ENCODE measurements at regions not wholly inside any gene's neighbourhood (a gene's known extent, or its start where the extent isn't known, plus 50 kb on each side); places are given as distances from the start of the nearest gene placed in this dataset.

DNA sequence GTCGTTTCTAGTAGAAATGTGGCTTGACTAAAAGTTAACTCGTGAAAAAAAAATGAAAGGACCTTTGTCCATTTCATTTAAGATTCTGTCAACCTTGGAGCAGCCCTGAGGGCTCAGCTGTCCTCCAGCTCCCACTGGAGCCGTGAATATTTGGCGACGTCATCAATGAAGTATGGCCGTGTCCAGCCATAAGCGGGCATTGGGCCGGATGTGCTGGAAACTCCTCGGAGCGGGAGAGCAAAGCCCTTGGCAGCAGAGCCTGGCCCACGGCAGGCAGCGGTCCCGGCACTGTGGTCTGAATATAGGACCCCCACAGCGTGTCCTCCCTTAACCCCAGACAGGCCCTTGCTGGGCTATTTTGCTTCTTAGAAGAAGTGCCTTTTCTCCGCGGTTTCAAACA lies 50.0 kb downstream of the JAKMIP3 start:
- POLR2A ChIA-PET: no interaction called here
- TF ChIP-seq LEF1 (IDR thresholded peaks at IDR 0.05; ENCODE audit: borderline replicate concordance): no peak
- no peak for TF ChIP-seq NFRKB (IDR thresholded peaks at IDR 0.05)
- no peak for TF ChIP-seq BHLHE40 (IDR thresholded peaks at IDR 0.05; ENCODE audit: borderline replicate concordance)
- TF ChIP-seq, protein P1, sequence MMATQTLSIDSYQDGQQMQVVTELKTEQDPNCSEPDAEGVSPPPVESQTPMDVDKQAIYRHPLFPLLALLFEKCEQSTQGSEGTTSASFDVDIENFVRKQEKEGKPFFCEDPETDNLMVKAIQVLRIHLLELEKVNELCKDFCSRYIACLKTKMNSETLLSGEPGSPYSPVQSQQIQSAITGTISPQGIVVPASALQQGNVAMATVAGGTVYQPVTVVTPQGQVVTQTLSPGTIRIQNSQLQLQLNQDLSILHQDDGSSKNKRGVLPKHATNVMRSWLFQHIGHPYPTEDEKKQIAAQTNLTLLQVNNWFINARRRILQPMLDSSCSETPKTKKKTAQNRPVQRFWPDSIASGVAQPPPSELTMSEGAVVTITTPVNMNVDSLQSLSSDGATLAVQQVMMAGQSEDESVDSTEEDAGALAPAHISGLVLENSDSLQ (IDR thresholded peaks at IDR 0.05): no peak
- TF ChIP-seq FOXA1 (IDR thresholded peaks at IDR 0.05): no peak
- no peak for TF ChIP-seq HDGF (IDR thresholded peaks at IDR 0.05; ENCODE audit: borderline replicate concordance)
- no peak for TF ChIP-seq FOXK2 (IDR thresholded peaks at IDR 0.05)
- TF ChIP-seq CTBP1 (IDR thresholded peaks at IDR 0.05; ENCODE audit: borderline replicate concordance): no peak
- TF ChIP-seq SP1 (IDR thresholded peaks at IDR 0.05): no peak
- no peak for TF ChIP-seq L3MBTL2 (conservative IDR thresholded peaks at IDR 0.05)
- no peak for TF ChIP-seq TARDBP (IDR thresholded peaks at IDR 0.05)
- TF ChIP-seq ELF4 (IDR thresholded peaks at IDR 0.05): no peak
- TF ChIP-seq ZNF384 (IDR thresholded peaks at IDR 0.05): no peak
- TF ChIP-seq FOXM1 (IDR thresholded peaks at IDR 0.05; ENCODE audit: borderline replicate concordance): no peak
- TF ChIP-seq ARNT (IDR thresholded peaks at IDR 0.05): no peak
- TF ChIP-seq SUZ12 (IDR thresholded peaks at IDR 0.05): no peak
- CTCF ChIA-PET: no interaction called here
- DNase-seq (ENCODE audit: extremely low spot score): no peak

DNA sequence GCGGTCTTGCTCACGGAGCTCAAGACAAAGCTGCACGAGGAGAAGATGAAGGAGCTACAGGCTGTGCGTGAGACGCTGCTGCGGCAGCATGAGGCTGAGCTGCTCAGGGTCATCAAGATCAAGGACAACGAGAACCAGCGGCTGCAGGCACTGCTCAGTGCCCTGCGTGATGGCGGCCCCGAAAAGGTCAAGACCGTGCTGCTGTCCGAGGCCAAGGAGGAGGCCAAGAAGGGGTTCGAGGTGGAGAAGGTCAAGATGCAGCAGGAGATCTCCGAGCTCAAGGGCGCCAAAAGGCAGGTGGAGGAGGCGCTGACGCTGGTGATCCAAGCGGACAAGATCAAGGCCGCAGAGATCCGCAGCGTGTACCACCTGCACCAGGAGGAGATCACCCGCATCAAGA lies 51.4 kb downstream of the JAKMIP3 start:
- ChIA-PET CTCF (no interaction called here), POLR2A (no interaction called here)
- no peak for DNase-seq (ENCODE audit: extremely low spot score)
- TF ChIP-seq L3MBTL2 (conservative IDR thresholded peaks at IDR 0.05): no peak
- TF ChIP-seq TARDBP (IDR thresholded peaks at IDR 0.05): no peak
- no peak for TF ChIP-seq ZNF384 (IDR thresholded peaks at IDR 0.05)
- no peak for TF ChIP-seq NFRKB (IDR thresholded peaks at IDR 0.05)
- TF ChIP-seq ELF4 (IDR thresholded peaks at IDR 0.05): no peak
- no peak for TF ChIP-seq HDGF (IDR thresholded peaks at IDR 0.05; ENCODE audit: borderline replicate concordance)
- TF ChIP-seq FOXK2 (IDR thresholded peaks at IDR 0.05): no peak
- TF ChIP-seq FOXM1 (IDR thresholded peaks at IDR 0.05; ENCODE audit: borderline replicate concordance): no peak

DNA sequence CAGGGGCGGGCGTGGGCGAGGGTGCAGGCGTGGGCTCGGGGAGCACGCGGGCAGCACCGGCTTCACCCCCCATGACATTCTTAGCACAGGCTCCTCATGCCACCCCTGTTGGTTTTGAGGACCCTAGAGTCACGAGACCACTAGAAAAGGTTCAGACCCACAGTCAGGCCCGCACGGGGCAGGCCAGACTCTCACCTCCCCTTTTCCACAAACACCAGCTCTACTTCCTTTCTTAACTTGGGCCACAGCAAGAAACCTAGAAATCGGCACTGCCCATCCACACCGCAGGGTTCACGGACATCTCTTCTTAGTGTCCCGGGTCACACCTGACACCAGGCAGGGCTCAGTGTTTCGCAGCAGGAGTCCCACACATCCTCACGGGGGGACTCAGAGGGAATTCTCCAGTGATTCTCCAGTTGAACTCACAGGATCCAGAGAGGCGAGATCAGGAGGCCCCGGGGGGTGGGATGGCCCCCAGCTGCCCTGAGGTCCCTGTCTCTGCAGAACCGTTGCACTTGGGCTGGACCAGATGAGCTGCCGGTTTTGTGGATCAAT lies 52.0 kb downstream of the JAKMIP3 start:
- ChIA-PET POLR2A (no interaction called here), CTCF (no interaction called here)
- no peak for DNase-seq (ENCODE audit: extremely low spot score)
- TF ChIP-seq ELF4 (IDR thresholded peaks at IDR 0.05) (no peak), L3MBTL2 (conservative IDR thresholded peaks at IDR 0.05) (no peak), TARDBP (IDR thresholded peaks at IDR 0.05) (no peak), ARNT (IDR thresholded peaks at IDR 0.05) (no peak), SUZ12 (IDR thresholded peaks at IDR 0.05) (no peak), SP1 (IDR thresholded peaks at IDR 0.05) (no peak), NFRKB (IDR thresholded peaks at IDR 0.05) (no peak), FOXK2 (IDR thresholded peaks at IDR 0.05) (no peak), BHLHE40 (IDR thresholded peaks at IDR 0.05; ENCODE audit: borderline replicate concordance) (no peak), CTBP1 (IDR thresholded peaks at IDR 0.05; ENCODE audit: borderline replicate concordance) (no peak), HDGF (IDR thresholded peaks at IDR 0.05; ENCODE audit: borderline replicate concordance) (no peak), FOXM1 (IDR thresholded peaks at IDR 0.05; ENCODE audit: borderline replicate concordance) (no peak), FOXA1 (IDR thresholded peaks at IDR 0.05) (no peak), LEF1 (IDR thresholded peaks at IDR 0.05; ENCODE audit: borderline replicate concordance) (no peak), ZNF384 (IDR thresholded peaks at IDR 0.05) (no peak)
- TF ChIP-seq, protein P1 (IDR thresholded peaks at IDR 0.05): no peak

DNA sequence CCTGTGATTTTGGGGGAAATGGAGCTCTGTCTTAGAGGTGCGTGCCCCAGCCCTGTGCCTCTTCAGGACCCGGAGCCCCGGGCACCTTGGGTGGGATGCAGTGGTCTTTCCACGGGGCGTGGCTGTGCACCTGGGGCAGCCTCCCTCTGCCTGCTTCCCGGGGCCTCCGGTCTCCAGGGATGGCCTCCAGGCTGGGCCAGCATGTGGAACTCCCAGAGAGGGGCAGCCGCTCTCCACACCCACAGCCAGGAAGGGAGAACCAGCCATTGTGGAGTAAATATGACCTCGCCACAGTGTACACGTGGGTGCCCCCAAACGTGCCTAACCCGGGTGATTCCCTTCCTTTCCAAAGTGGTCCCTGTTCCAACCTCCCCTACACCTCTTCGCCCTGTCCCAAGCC lies 52.6 kb downstream of the JAKMIP3 start:
- CTCF ChIA-PET: no interaction called here
- POLR2A ChIA-PET: no interaction called here

DNA sequence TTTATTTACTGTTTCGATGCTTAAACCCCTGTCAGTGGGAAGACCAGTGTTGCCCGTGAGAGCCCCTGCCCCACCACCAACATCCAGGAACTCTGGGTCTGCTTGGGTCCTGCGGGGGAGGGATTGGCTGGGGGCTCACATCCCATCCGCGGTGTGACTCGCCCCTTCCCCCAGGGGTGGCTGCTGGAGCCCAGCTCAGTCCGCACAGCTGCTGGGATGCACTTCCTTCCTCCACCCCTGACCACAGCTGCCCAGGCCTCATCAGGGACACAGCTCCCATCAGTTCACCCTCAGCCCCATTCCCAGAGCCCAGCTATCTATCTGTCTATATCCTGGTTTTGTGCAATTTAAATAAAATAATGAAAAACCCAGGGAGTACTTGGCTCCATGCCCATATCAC lies 54.5 kb downstream of the JAKMIP3 start:
- no peak for DNase-seq (ENCODE audit: extremely low spot score)
- POLR2A ChIA-PET: no interaction called here
- TF ChIP-seq FOXM1 (IDR thresholded peaks at IDR 0.05; ENCODE audit: borderline replicate concordance) (no peak), ELF4 (IDR thresholded peaks at IDR 0.05) (no peak), ZNF384 (IDR thresholded peaks at IDR 0.05) (no peak), CTBP1 (IDR thresholded peaks at IDR 0.05; ENCODE audit: borderline replicate concordance) (no peak)
- CTCF ChIA-PET: no interaction called here

More for the DNA sequence above, 52.6 kb downstream of the JAKMIP3 start:
- TF ChIP-seq SP1 (IDR thresholded peaks at IDR 0.05): no peak
- TF ChIP-seq ELF4 (IDR thresholded peaks at IDR 0.05): no peak
- TF ChIP-seq ARNT (IDR thresholded peaks at IDR 0.05): no peak
- TF ChIP-seq FOXK2 (IDR thresholded peaks at IDR 0.05): no peak
- no peak for TF ChIP-seq TARDBP (IDR thresholded peaks at IDR 0.05)
- no peak for TF ChIP-seq HDGF (IDR thresholded peaks at IDR 0.05; ENCODE audit: borderline replicate concordance)
- TF ChIP-seq FOXM1 (IDR thresholded peaks at IDR 0.05; ENCODE audit: borderline replicate concordance): no peak
- DNase-seq (ENCODE audit: extremely low spot score): no peak

DNA sequence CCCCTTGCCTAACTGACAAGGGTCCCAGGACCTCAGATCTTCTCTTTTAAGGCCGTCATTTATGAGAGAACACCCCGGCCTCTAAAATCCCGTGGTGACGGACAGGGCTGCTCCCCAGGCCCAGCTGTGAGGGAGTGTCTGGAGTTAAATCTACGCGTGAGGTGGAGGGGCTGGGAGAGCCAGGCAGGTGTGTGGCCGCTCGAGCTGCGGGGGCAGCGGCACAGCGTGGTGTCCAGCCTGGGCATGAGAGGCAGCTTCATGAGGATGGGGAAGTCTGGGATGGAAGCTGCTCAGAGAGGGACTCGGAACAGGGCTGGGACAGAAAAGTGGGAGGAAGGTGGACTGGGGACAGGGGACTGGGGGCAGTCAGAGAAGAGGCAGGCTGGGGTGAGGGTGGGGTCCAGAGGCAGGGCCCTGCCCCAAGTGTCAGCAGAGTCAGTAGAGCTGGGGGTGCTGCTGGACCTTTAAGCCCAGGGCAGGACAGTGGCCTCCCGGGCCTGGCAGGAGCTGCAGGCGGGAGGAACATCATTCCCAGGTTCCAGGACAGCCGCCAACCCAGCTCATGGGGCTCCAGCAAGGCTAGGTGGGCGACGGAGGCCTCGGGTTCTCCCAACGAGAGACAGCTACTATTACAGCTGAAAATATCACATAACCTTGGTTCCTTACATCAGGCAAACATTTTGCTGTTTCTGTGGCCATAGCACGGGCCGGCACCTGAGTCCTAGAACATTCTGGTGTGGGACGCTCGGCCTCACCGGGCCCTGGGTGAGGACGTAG lies 55.2 kb downstream of the JAKMIP3 start:
- ChIA-PET POLR2A (no interaction called here), CTCF (no interaction called here)
- TF ChIP-seq LEF1 (IDR thresholded peaks at IDR 0.05; ENCODE audit: borderline replicate concordance) (no peak), FOXK2 (IDR thresholded peaks at IDR 0.05) (no peak), BHLHE40 (IDR thresholded peaks at IDR 0.05; ENCODE audit: borderline replicate concordance) (no peak), SUZ12 (IDR thresholded peaks at IDR 0.05) (no peak), HDGF (IDR thresholded peaks at IDR 0.05; ENCODE audit: borderline replicate concordance) (no peak), CTBP1 (IDR thresholded peaks at IDR 0.05; ENCODE audit: borderline replicate concordance) (no peak), TARDBP (IDR thresholded peaks at IDR 0.05) (no peak), ARNT (IDR thresholded peaks at IDR 0.05) (no peak), FOXA1 (IDR thresholded peaks at IDR 0.05) (no peak), L3MBTL2 (conservative IDR thresholded peaks at IDR 0.05) (no peak), NFRKB (IDR thresholded peaks at IDR 0.05) (no peak), ZNF384 (IDR thresholded peaks at IDR 0.05) (no peak), ELF4 (IDR thresholded peaks at IDR 0.05) (no peak), SP1 (IDR thresholded peaks at IDR 0.05) (no peak), FOXM1 (IDR thresholded peaks at IDR 0.05; ENCODE audit: borderline replicate concordance) (no peak)
- TF ChIP-seq, protein P1 (IDR thresholded peaks at IDR 0.05): no peak
- no peak for DNase-seq (ENCODE audit: extremely low spot score)
